Activated naive CD4-positive, alpha-beta T cell treated with anti-CD3 and anti-CD28 coated beads for 36 hours (primary cell): ENCODE measurements at regions not wholly inside any gene's neighbourhood (a gene's known extent, or its start where the extent isn't known, plus 50 kb on each side); places are given as distances from the start of the nearest gene placed in this dataset.
"Not testable (repeated sequence)": the region's sequence is repeated elsewhere in the genome, so short reads cannot be mapped to it uniquely, and the experiment has no call there.

Experiments used
- CTCF ChIA-PET: fragments of 350-600 bp; sonication (Branson Sonifier 250); formaldehyde crosslinking; loops from one replicate; lab custom pipeline; 2021; ENCODE audit warnings: antibody characterized with exemption; lab: Charles Lee
- DNase-seq: peaks from one replicate; pipeline ENCODE4 v3.0.0-alpha.2; 2020
- H3K27ac Mint-ChIP-seq: one replicate; pipeline ENCODE4 v1.8.0; 2021; ENCODE audit warnings: mild to moderate bottlenecking, mixed read lengths
- H3K27me3 Mint-ChIP-seq: one replicate; pipeline ENCODE4 v1.8.0; 2021; ENCODE audit warnings: low read depth, mixed read lengths
- H3K36me3 Mint-ChIP-seq: one replicate; pipeline ENCODE4 v1.8.0; 2021; ENCODE audit warnings: low read depth, mixed read lengths
- H3K4me1 Mint-ChIP-seq: one replicate; pipeline ENCODE4 v1.8.0; 2021; ENCODE audit warnings: low read depth, mixed read lengths
- H3K4me3 Mint-ChIP-seq: one replicate; pipeline ENCODE4 v1.8.0; 2021; ENCODE audit warnings: mild to moderate bottlenecking, moderate library complexity, mixed read lengths
- H3K9me3 Mint-ChIP-seq: one replicate; pipeline ENCODE4 v1.8.0; 2021; ENCODE audit warnings: mixed read lengths
- intact Hi-C: fragments of 100-400 bp; cut with micrococcal nuclease; formaldehyde crosslinking; loops from one replicate; pipeline ENCODE4 v1.15.1; 2023

DNA sequence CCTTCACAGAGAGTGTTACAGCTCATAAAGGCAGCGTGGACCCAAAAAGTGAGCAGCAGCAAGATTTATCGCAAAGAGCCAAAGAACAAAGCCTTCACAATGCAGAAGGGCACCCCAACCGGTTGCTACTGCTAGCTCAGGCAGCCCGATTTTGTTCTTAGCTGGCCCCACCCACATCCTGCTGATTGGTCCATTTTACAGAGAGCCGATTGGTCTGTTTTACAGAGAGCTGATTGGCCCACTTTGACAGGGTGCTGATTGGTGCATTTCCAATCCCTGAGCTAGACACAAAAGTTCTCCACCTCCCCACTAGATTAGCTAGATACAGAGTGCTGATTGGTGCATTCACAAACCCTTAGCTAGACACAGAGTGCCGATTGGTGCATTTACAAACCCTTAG lies 50.1 kb upstream of the SOX14 start:
- H3K27ac Mint-ChIP-seq, intact Hi-C loops, H3K4me3 Mint-ChIP-seq, H3K27me3 Mint-ChIP-seq, H3K4me1 Mint-ChIP-seq, DNase-seq, H3K36me3 Mint-ChIP-seq, CTCF ChIA-PET: not testable (repeated sequence)
- peaks cover 13% of the 10 kb centered on the region for H3K9me3 Mint-ChIP-seq
